ENCODE measurements at regions not wholly inside any gene's neighbourhood (a gene's known extent, or its start where the extent isn't known, plus 50 kb on each side); places are given as distances from the start of the nearest gene placed in this dataset.

GRCh38 chr2:122100346-122100745 lies 344.9 kb downstream of the TSN start:
- in situ Hi-C loops (cut with HindIII; ENCODE audit: low sequenced_read_pairs) = no loop called here

- in situ Hi-C loops (cut with HindIII; ENCODE audit: low sequenced_read_pairs) = no loop called here
Observed at GRCh38 chr2:122100756-122101155, 345.3 kb downstream of the TSN start.

GRCh38 chr2:122101319-122101718 lies 345.9 kb downstream of the TSN start:
- in situ Hi-C loops (cut with HindIII; ENCODE audit: low sequenced_read_pairs) = no loop called here

GRCh38 chr2:122105171-122105876 lies 349.9 kb downstream of the TSN start:
- in situ Hi-C loops (cut with HindIII; ENCODE audit: low sequenced_read_pairs) = no loop called here

GRCh38 chr2:122105877-122106206 lies 350.4 kb downstream of the TSN start:
- in situ Hi-C loops (cut with HindIII; ENCODE audit: low sequenced_read_pairs) = no loop called here

GRCh38 chr2:122108186-122108585 lies 352.7 kb downstream of the TSN start:
- in situ Hi-C loops (cut with HindIII; ENCODE audit: low sequenced_read_pairs) = no loop called here

- in situ Hi-C loops (cut with HindIII; ENCODE audit: low sequenced_read_pairs) = loop anchor here (5.0 kb wide), 1 partner anchor 55 kb away; no protein-coding TSS in a partner anchor
Observed at GRCh38 chr2:122112216-122113005, 357.0 kb downstream of the TSN start.

- in situ Hi-C loops (cut with HindIII; ENCODE audit: low sequenced_read_pairs) = loop anchor here (5.0 kb wide), 1 partner anchor 53 kb away; no protein-coding TSS in a partner anchor
Observed at GRCh38 chr2:122114421-122114820, 359.0 kb downstream of the TSN start.

- in situ Hi-C loops (cut with HindIII; ENCODE audit: low sequenced_read_pairs) = no loop called here
Observed at GRCh38 chr2:122117371-122117770, 361.9 kb downstream of the TSN start.

- in situ Hi-C loops (cut with HindIII; ENCODE audit: low sequenced_read_pairs) = no loop called here
Observed at GRCh38 chr2:122129399-122129798, 373.9 kb downstream of the TSN start.

- in situ Hi-C loops (cut with HindIII; ENCODE audit: low sequenced_read_pairs) = no loop called here
Observed at GRCh38 chr2:122132147-122132691, 376.8 kb downstream of the TSN start.

GRCh38 chr2:122135021-122135937 lies 379.8 kb downstream of the TSN start:
- in situ Hi-C loops (cut with HindIII; ENCODE audit: low sequenced_read_pairs) = no loop called here

- in situ Hi-C loops (cut with HindIII; ENCODE audit: low sequenced_read_pairs) = no loop called here
Observed at GRCh38 chr2:122136056-122136455, 380.6 kb downstream of the TSN start.

GRCh38 chr2:122138561-122138960 lies 383.1 kb downstream of the TSN start:
- in situ Hi-C loops (cut with HindIII; ENCODE audit: low sequenced_read_pairs) = no loop called here

GRCh38 chr2:122139739-122140420 lies 384.4 kb downstream of the TSN start:
- in situ Hi-C loops (cut with HindIII; ENCODE audit: low sequenced_read_pairs) = no loop called here

- in situ Hi-C loops (cut with HindIII; ENCODE audit: low sequenced_read_pairs) = no loop called here
Observed at GRCh38 chr2:122144884-122145283, 389.4 kb downstream of the TSN start.

- in situ Hi-C loops (cut with HindIII; ENCODE audit: low sequenced_read_pairs) = no loop called here
Observed at GRCh38 chr2:122145856-122146255, 390.4 kb downstream of the TSN start.

GRCh38 chr2:122148128-122148767 lies 392.8 kb downstream of the TSN start:
- in situ Hi-C loops (cut with HindIII; ENCODE audit: low sequenced_read_pairs) = no loop called here

GRCh38 chr2:122150524-122151280 lies 395.3 kb downstream of the TSN start:
- in situ Hi-C loops (cut with HindIII; ENCODE audit: low sequenced_read_pairs) = no loop called here

Data from endothelial cell of hepatic sinusoid (primary cell).